PC-9 (cell line): ENCODE measurements at regions not wholly inside any gene's neighbourhood (a gene's known extent, or its start where the extent isn't known, plus 50 kb on each side); places are given as distances from the start of the nearest gene placed in this dataset.

Source experiments
- BruUV-seq: library from RNA; stranded (reverse); fragments of 400-500 nt; replicated peaks from 2 replicates; lab custom pipeline; 2021; lab: Mats Ljungman, UMichigan
- CTCF ChIA-PET: fragments of 300-600 bp; sonication (Branson Sonifier 250); formaldehyde crosslinking; loops from one replicate; lab custom pipeline; 2022; ENCODE audit warnings: antibody characterized with exemption; lab: Charles Lee
- POLR2A ChIA-PET: fragments of 300-600 bp; sonication (Branson Sonifier 250); formaldehyde crosslinking; loops from one replicate; lab custom pipeline; 2022; ENCODE audit warnings: antibody characterized with exemption; ENCODE audit not compliant: unreplicated experiment; lab: Charles Lee
- DNase-seq, 2 experiments: peaks; one replicate each; pipeline versions ENCODE4 v3.0.0 to v3.0.0-alpha.2; 2015 to 2022; ENCODE audit warnings: mixed read lengths in 1 of 2
- H2AFZ ChIP-seq: fragments of 200-600 bp; sonication (generic); 2 replicates; pipeline ENCODE4 v1.8.1; 2017; ENCODE audit warnings: antibody characterized with exemption
- H3F3A ChIP-seq: fragments of 200-600 bp; sonication (generic); 2 replicates; pipeline ENCODE4 v1.8.1; 2017; ENCODE audit warnings: antibody characterized with exemption, mild to moderate bottlenecking, low read depth; ENCODE audit not compliant: insufficient read depth
- H3K27ac ChIP-seq: fragments of 200-600 bp; sonication (generic); 2 replicates; pipeline ENCODE4 v1.6.1; 2016; ENCODE audit warnings: mixed run types
- H3K27me3 ChIP-seq: fragments of 200-600 bp; sonication (generic); 2 replicates; pipeline ENCODE4 v1.6.1; 2016; ENCODE audit warnings: low read depth, mixed run types; ENCODE audit not compliant: insufficient read depth
- H3K36me3 ChIP-seq: fragments of 200-600 bp; sonication (generic); 2 replicates; pipeline ENCODE4 v1.6.1; 2016; ENCODE audit warnings: low read depth, mixed run types
- H3K4me1 ChIP-seq: fragments of 200-600 bp; sonication (generic); replicated peaks from 2 replicates; pipeline ENCODE4 v1.6.1; 2016; ENCODE audit warnings: mixed run types; ENCODE audit not compliant: insufficient read depth
- H3K4me2 ChIP-seq: fragments of 200-600 bp; sonication (generic); 2 replicates; pipeline ENCODE4 v1.6.1; 2017; ENCODE audit warnings: mixed run types
- H3K4me3 ChIP-seq: fragments of 200-600 bp; sonication (generic); 2 replicates; pipeline ENCODE4 v1.6.1; 2016; ENCODE audit warnings: mixed run types
- H3K79me2 ChIP-seq: fragments of 200-600 bp; sonication (generic); 2 replicates; pipeline ENCODE4 v1.6.1; 2017; ENCODE audit warnings: low read depth, mixed run types
- H3K9me2 ChIP-seq: fragments of 200-600 bp; sonication (generic); 2 replicates; pipeline ENCODE4 v1.8.1; 2017; ENCODE audit warnings: mild to moderate bottlenecking; ENCODE audit not compliant: insufficient read depth
- H3K9me3 ChIP-seq: fragments of 200-600 bp; sonication (generic); 2 replicates; pipeline ENCODE4 v1.8.1; 2016; ENCODE audit warnings: low read depth; ENCODE audit not compliant: insufficient read depth
- H4K20me1 ChIP-seq: fragments of 200-600 bp; sonication (generic); 2 replicates; pipeline ENCODE4 v1.8.1; 2017; ENCODE audit not compliant: insufficient read depth
- CTCF ChIP-seq: fragments of 200-600 bp; sonication (generic); conservative IDR thresholded peaks from 2 replicates; pipeline ENCODE4 v1.6.1; 2017; ENCODE audit warnings: mixed run types, antibody characterized with exemption, mild to moderate bottlenecking, moderate library complexity
- EZH2 ChIP-seq: fragments of 200-600 bp; sonication (generic); IDR thresholded peaks from 2 replicates; pipeline ENCODE4 v1.8.0; 2017; ENCODE audit warnings: antibody characterized with exemption, low read depth
- intact Hi-C: fragments of 100-400 bp; cut with micrococcal nuclease; formaldehyde crosslinking; loops from one replicate; pipeline ENCODE4 v1.10.0; 2022; ENCODE audit not compliant: unreplicated experiment

GRCh38 chr11:115912484-115912945, 408.3 kb upstream of the CADM1 start:
- Histone ChIP-seq H3K9me3 (no peaks in the 10 kb centered on the region), H3K36me3 (no peaks in the 10 kb centered on the region), H3K27me3 (peaks cover 15% of the 10 kb centered on the region; the same call in 1 of the 2 replicates), H2AFZ (no peak overlapping the region), H4K20me1 (no peaks in the 10 kb centered on the region), H3K27ac (no peak overlapping the region), H3K4me1 (no peaks in the 10 kb centered on the region), H3K79me2 (no peaks in the 10 kb centered on the region), H3K4me2 (no peak overlapping the region), H3K4me3 (no peak overlapping the region), H3K9me2 (no peaks in the 10 kb centered on the region), H3F3A (no peaks in the 10 kb centered on the region)
- intact Hi-C loops = no loop called here
- POLR2A ChIA-PET = no interaction called here
- BruUV-seq = no TSS peak
- no peak for DNase-seq
- CTCF ChIA-PET = no interaction called here
- TF ChIP-seq EZH2 (no peak), CTCF (no peak)

GRCh38 chr11:115911613-115912346, 407.6 kb upstream of the CADM1 start:
- Histone ChIP-seq H3K79me2 (no peaks in the 10 kb centered on the region), H3K4me1 (no peaks in the 10 kb centered on the region), H3K9me3 (no peaks in the 10 kb centered on the region), H3K4me2 (no peak overlapping the region), H3K27me3 (peaks cover 20% of the 10 kb centered on the region), H3K9me2 (no peaks in the 10 kb centered on the region), H3K4me3 (no peak overlapping the region), H3K36me3 (no peaks in the 10 kb centered on the region), H4K20me1 (no peaks in the 10 kb centered on the region), H2AFZ (no peak overlapping the region), H3F3A (no peaks in the 10 kb centered on the region), H3K27ac (no peak overlapping the region)
- no peak for DNase-seq
- no TSS peak for BruUV-seq
- ChIA-PET CTCF (no interaction called here), POLR2A (interaction anchor here (0.7 kb wide), 1 partner anchor 535 kb away, joined by 3 read pairs; no protein-coding TSS in a partner anchor)
- intact Hi-C loops = no loop called here
- no peak for TF ChIP-seq EZH2
- TF ChIP-seq CTCF = no peak

GRCh38 chr11:115910379-115910778, 406.2 kb upstream of the CADM1 start:
- POLR2A ChIA-PET = no interaction called here
- CTCF ChIA-PET = no interaction called here
- peaks cover 34% of the 10 kb centered on the region for H3K27me3 ChIP-seq
- H3K4me1 ChIP-seq = no peaks in the 10 kb centered on the region
- H4K20me1 ChIP-seq = no peaks in the 10 kb centered on the region
- DNase-seq = no peak
- no peaks in the 10 kb centered on the region for H3K9me3 ChIP-seq
- H3K9me2 ChIP-seq = no peaks in the 10 kb centered on the region
- H3F3A ChIP-seq = no peaks in the 10 kb centered on the region
- no peaks in the 10 kb centered on the region for H3K36me3 ChIP-seq
- BruUV-seq = no TSS peak
- no peak overlapping the region for H2AFZ ChIP-seq
- TF ChIP-seq EZH2 (no peak), CTCF (no peak)
- intact Hi-C loops = no loop called here
- no peak overlapping the region for H3K4me2 ChIP-seq
- H3K79me2 ChIP-seq = no peaks in the 10 kb centered on the region
- H3K27ac ChIP-seq = no peak overlapping the region
- H3K4me3 ChIP-seq = no peak overlapping the region
